Brain microvascular endothelial cell (primary cell): ENCODE measurements at regions not wholly inside any gene's neighbourhood (a gene's known extent, or its start where the extent isn't known, plus 50 kb on each side); places are given as distances from the start of the nearest gene placed in this dataset.

ENCODE experiments used
- DNase-seq: peaks from one replicate; pipeline ENCODE4 v3.0.0-alpha.2; 2020
- H3K27ac ChIP-seq: fragments of 250-450 bp; sonication (Bioruptor Pico); 2 replicates; pipeline ENCODE4 v1.5.1; 2020; ENCODE audit warnings: mild to moderate bottlenecking, moderate library complexity
- H3K27me3 ChIP-seq: fragments of 250-450 bp; sonication (Bioruptor Pico); replicated peaks from 2 replicates; pipeline ENCODE4 v1.5.1; 2020; ENCODE audit warnings: mild to moderate bottlenecking
- H3K36me3 ChIP-seq: fragments of 250-450 bp; sonication (Bioruptor Pico); replicated peaks from 2 replicates; pipeline ENCODE4 v1.5.1; 2020; ENCODE audit warnings: mild to moderate bottlenecking
- H3K4me3 ChIP-seq: 2 replicates; pipeline ENCODE4 v1.5.1; 2011; ENCODE audit warnings: low read depth, mild to moderate bottlenecking, control low read depth, low read length, moderate library complexity
- in situ Hi-C: cut with HindIII; loops from 2 replicates; pipeline ENCODE4 v1.10.0; 2017; ENCODE audit warnings: low sequenced_read_pairs, low pct_ligation_motif_present
- TF ChIP-seq, protein P1 (sequence below): IDR thresholded peaks from 2 replicates; pipeline ENCODE4 v1.5.1; 2011; ENCODE audit warnings: low read depth, mild to moderate bottlenecking, moderate library complexity, low read length, control low read depth, inconsistent platforms; ENCODE audit errors: missing control alignments

GRCh38 chr9:3760031-3760430 lies 234.2 kb upstream of the RFX3 start:
- Histone ChIP-seq H3K27me3 (no peaks in the 10 kb centered on the region), H3K27ac (no peak overlapping the region), H3K36me3 (no peaks in the 10 kb centered on the region), H3K4me3 (no peak overlapping the region)
- TF ChIP-seq, protein P1, sequence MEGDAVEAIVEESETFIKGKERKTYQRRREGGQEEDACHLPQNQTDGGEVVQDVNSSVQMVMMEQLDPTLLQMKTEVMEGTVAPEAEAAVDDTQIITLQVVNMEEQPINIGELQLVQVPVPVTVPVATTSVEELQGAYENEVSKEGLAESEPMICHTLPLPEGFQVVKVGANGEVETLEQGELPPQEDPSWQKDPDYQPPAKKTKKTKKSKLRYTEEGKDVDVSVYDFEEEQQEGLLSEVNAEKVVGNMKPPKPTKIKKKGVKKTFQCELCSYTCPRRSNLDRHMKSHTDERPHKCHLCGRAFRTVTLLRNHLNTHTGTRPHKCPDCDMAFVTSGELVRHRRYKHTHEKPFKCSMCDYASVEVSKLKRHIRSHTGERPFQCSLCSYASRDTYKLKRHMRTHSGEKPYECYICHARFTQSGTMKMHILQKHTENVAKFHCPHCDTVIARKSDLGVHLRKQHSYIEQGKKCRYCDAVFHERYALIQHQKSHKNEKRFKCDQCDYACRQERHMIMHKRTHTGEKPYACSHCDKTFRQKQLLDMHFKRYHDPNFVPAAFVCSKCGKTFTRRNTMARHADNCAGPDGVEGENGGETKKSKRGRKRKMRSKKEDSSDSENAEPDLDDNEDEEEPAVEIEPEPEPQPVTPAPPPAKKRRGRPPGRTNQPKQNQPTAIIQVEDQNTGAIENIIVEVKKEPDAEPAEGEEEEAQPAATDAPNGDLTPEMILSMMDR: peak; percentile 28
- DNase-seq: peak; percentile 14
- in situ Hi-C loops: no loop called here

GRCh38 chr9:3758816-3759576 lies 233.2 kb upstream of the RFX3 start:
- TF ChIP-seq, protein P1: no peak
- no peak overlapping the region for H3K27ac ChIP-seq
- no peak overlapping the region for H3K4me3 ChIP-seq
- H3K36me3 ChIP-seq: no peaks in the 10 kb centered on the region
- H3K27me3 ChIP-seq: no peaks in the 10 kb centered on the region
- peak; percentile 11 for DNase-seq
- in situ Hi-C loops: no loop called here

DNA sequence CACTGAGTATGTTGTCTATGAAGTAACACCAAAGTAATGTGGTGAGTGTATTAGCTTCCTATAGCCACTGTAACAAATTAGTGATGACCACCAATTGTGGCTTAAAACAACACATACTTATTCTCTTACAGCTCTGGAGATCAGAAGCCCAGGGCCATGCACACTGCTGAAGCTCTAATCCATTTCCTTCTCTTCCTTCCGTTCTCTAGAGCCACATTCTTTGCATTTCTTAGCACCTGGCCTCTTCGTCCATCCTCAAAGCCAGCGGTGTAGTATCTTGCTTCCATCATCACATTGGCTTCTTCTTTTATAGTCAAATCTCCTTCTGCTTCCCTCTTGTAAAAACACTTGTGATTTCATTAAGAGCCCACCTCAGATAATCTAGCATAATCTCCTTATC lies 230.3 kb upstream of the RFX3 start:
- H3K36me3 ChIP-seq: no peaks in the 10 kb centered on the region
- H3K27me3 ChIP-seq: no peaks in the 10 kb centered on the region
- no peak overlapping the region for H3K27ac ChIP-seq
- TF ChIP-seq, protein P1: no peak
- no peak for DNase-seq
- in situ Hi-C loops: no loop called here
- H3K4me3 ChIP-seq: no peak overlapping the region

DNA sequence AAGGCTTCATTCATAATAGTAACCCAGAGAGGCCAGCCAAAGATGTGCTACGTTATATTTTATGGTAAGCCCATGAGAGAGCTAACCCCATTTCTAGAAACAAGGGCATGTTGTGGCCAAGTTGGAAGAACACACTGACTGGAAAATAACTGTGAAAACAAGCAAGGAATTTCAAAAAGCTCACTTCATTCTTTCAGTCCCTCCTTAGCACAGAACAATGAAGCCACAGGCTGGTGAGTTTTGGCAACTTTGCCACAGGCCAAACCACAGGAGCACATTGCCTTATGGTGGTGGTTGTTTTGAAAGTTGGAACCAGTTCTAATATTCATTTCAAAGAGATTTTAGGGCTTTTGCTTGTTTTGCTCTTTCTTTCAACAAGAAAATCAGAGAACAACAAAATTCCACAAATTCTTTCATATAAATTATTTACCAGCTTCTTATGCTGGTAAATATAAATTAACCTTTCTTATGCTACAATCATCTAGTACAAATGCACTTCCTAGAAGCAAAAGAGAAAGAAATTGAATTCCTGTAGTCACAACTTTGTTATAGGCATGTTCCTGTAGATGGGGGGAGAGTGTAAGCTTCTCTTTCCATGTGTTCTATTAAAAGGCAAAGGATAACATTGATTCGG lies 225.4 kb upstream of the RFX3 start:
- TF ChIP-seq, protein P1: no peak
- in situ Hi-C loops: no loop called here
- H3K36me3 ChIP-seq: no peaks in the 10 kb centered on the region
- H3K4me3 ChIP-seq: no peak overlapping the region
- H3K27me3 ChIP-seq: no peaks in the 10 kb centered on the region
- DNase-seq: no peak
- H3K27ac ChIP-seq: no peak overlapping the region

DNA sequence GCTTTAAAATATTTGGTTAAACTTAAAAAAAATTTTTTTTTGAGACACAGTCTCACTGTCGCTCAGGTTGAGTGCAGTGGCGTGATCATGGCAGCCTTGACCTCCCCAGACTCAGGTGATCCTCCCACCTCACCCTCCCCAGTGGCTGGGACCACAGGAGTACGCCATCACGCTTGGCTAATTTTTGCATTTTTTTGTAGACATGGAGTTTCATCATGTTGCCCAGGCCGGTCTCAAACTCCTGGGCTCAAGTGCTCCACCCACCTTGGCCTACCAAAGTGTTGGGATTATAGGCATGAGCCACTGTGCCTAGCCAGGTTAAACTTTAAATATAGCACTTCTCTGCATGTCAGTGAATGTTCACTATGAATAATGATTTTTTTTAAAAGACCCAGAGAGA lies 224.5 kb upstream of the RFX3 start:
- Histone ChIP-seq H3K36me3 (no peaks in the 10 kb centered on the region), H3K4me3 (no peak overlapping the region), H3K27ac (no peak overlapping the region), H3K27me3 (no peaks in the 10 kb centered on the region)
- in situ Hi-C loops: no loop called here
- DNase-seq: no peak
- TF ChIP-seq, protein P1: no peak
